ENCODE measurements at regions not wholly inside any gene's neighbourhood (a gene's known extent, or its start where the extent isn't known, plus 50 kb on each side); places are given as distances from the start of the nearest gene placed in this dataset.

DNA sequence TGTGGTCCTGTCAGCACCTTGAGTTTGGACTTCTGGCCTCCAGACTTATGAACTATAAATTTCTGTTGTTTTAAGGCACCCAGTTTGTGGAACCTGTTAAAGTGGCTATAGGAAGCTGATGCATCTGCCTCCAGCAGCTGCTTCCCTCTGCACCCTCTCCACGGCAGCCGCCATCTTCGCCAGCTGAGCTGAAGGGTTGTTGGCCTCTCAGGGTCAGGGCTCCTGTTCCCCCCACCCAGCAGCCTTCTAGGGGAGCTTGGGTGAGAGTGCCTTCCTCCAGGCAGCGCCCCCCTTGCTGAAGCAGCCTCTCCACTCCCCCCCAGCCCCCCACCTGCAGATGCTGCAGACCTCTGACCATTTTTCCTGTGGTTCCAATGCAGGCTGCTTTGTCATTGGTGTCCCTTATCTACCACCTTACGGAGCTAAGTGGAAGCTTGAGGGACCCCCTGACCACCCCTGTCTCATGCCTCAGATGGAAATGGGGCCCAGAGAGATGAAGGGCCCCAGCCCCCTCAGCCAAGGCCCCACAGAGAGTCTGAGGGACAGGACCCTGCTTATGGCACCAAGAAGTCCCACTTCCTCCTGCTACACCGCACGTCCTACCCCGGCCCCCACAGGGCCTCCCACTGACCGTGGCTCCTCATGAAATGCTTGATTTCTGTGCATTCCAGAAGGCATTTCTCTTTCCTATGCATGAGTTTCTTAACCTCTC lies 61.4 kb upstream of the TLE3 start:
- no peak for TF ChIP-seq POLR2A (IDR thresholded peaks at IDR 0.05)
- TF ChIP-seq, protein P1, sequence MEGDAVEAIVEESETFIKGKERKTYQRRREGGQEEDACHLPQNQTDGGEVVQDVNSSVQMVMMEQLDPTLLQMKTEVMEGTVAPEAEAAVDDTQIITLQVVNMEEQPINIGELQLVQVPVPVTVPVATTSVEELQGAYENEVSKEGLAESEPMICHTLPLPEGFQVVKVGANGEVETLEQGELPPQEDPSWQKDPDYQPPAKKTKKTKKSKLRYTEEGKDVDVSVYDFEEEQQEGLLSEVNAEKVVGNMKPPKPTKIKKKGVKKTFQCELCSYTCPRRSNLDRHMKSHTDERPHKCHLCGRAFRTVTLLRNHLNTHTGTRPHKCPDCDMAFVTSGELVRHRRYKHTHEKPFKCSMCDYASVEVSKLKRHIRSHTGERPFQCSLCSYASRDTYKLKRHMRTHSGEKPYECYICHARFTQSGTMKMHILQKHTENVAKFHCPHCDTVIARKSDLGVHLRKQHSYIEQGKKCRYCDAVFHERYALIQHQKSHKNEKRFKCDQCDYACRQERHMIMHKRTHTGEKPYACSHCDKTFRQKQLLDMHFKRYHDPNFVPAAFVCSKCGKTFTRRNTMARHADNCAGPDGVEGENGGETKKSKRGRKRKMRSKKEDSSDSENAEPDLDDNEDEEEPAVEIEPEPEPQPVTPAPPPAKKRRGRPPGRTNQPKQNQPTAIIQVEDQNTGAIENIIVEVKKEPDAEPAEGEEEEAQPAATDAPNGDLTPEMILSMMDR (IDR thresholded peaks at IDR 0.05), result no peak
- no peak for DNase-seq (ENCODE audit: low spot score in 2 of 2)
- intact Hi-C loops (cut with DNase I; ENCODE audit: low total_unique reads), result no loop called here
- 88 to 92% methylated on average over 9 of the region's 9 CpGs for WGBS, 2 donors
- H3K4me3 ChIP-seq (ENCODE audit: low read depth, poor library complexity, severe bottlenecking), result no peak overlapping the region

DNA sequence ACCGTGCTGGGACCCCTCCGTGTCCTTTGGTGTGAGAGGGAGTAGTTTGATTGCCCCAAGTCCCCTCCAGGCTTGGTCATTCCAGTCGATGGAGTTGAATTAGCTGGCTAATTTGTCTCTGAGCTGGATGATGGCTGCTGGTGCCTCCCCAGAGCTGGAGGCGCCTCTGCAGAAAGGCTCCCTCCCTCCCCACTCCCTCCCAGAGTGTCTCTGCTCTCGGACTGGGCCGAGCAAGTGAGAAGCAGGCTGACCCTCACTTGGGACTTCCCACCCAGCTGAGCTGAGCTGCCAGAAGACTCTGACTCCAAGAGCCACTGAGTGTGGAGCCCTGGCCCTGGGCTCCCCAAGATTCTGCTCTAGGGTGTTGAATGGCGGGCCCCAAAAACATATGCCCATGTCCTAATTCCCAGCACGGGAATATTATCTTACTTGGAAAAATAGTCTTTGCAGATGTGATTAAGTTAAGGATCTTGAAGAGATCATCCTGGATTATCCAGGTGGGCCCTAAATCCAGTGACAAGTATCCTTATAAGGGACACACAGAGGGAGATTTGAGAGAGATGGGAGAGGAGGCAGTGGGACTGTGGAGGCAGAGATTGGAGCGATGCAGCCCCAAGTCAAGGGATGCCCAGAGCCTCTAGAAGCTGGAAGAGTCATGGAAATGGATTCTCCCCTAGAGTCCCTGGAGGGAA lies 60.7 kb upstream of the TLE3 start:
- no peak for DNase-seq (ENCODE audit: low spot score in 2 of 2)
- no peak for TF ChIP-seq POLR2A (IDR thresholded peaks at IDR 0.05)
- TF ChIP-seq, protein P1 (IDR thresholded peaks at IDR 0.05), result no peak
- intact Hi-C loops (cut with DNase I; ENCODE audit: low total_unique reads), result no loop called here
- 95 to 98% methylated on average over 8 to 9 of the region's 9 CpGs for WGBS, 2 donors
- H3K4me3 ChIP-seq (ENCODE audit: low read depth, poor library complexity, severe bottlenecking), result no peak overlapping the region

DNA sequence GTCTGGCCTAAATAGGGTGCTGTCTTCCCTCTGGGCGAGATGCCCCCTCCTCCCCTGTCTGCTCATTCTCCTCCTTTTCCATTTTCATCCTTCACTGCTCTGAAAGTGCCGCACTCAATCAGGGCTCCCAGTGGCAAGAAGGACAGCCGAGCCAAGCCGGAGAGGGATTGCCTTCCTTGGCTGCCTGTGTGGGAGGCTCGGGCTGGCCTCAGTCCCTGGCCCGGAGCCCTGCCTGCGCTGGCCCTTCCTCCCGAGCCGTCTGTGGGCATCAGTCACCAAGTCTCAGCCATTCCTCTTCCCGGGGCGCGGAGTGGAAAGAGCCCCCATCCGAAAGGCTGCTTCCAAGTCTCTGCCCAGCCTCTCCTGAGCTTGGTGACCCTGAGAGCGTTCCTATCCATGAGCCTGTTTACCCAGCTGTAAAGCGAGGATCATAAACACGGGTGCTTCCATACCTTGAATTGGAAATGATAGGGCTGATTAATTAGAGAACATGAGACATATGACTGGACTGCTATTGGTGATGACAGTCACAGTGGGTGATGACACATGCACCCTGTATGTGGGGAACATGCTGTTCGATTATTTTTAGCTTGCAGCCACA lies 59.1 kb upstream of the TLE3 start:
- no peak for DNase-seq (ENCODE audit: low spot score in 2 of 2)
- no peak overlapping the region for H3K4me3 ChIP-seq (ENCODE audit: low read depth, poor library complexity, severe bottlenecking)
- no peak for TF ChIP-seq POLR2A (IDR thresholded peaks at IDR 0.05)
- TF ChIP-seq, protein P1 (IDR thresholded peaks at IDR 0.05), result no peak
- 56 to 57% methylated on average over 17 of the region's 17 CpGs for WGBS, 2 donors
- intact Hi-C loops (cut with DNase I; ENCODE audit: low total_unique reads), result no loop called here

GRCh38 chr15:70154718-70155347 lies 57.1 kb upstream of the TLE3 start:
- intact Hi-C loops (cut with DNase I; ENCODE audit: low total_unique reads), result no loop called here
- 85 to 86% methylated on average over 12 of the region's 12 CpGs for WGBS, 2 donors
- no peak overlapping the region for H3K4me3 ChIP-seq (ENCODE audit: low read depth, poor library complexity, severe bottlenecking)
- TF ChIP-seq, protein P1 (IDR thresholded peaks at IDR 0.05), result no peak
- no peak for TF ChIP-seq POLR2A (IDR thresholded peaks at IDR 0.05)
- DNase-seq (ENCODE audit: low spot score in 2 of 2), result no peak

GRCh38 chr15:70153921-70154717 lies 56.4 kb upstream of the TLE3 start:
- 79 to 83% methylated on average over 27 of the region's 27 CpGs for WGBS, 2 donors
- intact Hi-C loops (cut with DNase I; ENCODE audit: low total_unique reads), result no loop called here
- no peak overlapping the region for H3K4me3 ChIP-seq (ENCODE audit: low read depth, poor library complexity, severe bottlenecking)
- TF ChIP-seq POLR2A (IDR thresholded peaks at IDR 0.05), result no peak
- TF ChIP-seq, protein P1 (IDR thresholded peaks at IDR 0.05), result no peak
- no peak for DNase-seq (ENCODE audit: low spot score in 2 of 2)
